Stimulated activated CD8-positive, alpha-beta memory T cell treated with anti-CD3 and anti-CD28 coated beads, Interleukin-2, amount 100 ng/mL, for 1 hour (primary cell): ENCODE measurements at regions not wholly inside any gene's neighbourhood (a gene's known extent, or its start where the extent isn't known, plus 50 kb on each side); places are given as distances from the start of the nearest gene placed in this dataset.

Source experiments
- DNase-seq, 2 donors: peaks; one replicate each; pipeline ENCODE4 v3.0.0-alpha.2; 2020; ENCODE audit warnings: low read depth in 2 of 2

DNA sequence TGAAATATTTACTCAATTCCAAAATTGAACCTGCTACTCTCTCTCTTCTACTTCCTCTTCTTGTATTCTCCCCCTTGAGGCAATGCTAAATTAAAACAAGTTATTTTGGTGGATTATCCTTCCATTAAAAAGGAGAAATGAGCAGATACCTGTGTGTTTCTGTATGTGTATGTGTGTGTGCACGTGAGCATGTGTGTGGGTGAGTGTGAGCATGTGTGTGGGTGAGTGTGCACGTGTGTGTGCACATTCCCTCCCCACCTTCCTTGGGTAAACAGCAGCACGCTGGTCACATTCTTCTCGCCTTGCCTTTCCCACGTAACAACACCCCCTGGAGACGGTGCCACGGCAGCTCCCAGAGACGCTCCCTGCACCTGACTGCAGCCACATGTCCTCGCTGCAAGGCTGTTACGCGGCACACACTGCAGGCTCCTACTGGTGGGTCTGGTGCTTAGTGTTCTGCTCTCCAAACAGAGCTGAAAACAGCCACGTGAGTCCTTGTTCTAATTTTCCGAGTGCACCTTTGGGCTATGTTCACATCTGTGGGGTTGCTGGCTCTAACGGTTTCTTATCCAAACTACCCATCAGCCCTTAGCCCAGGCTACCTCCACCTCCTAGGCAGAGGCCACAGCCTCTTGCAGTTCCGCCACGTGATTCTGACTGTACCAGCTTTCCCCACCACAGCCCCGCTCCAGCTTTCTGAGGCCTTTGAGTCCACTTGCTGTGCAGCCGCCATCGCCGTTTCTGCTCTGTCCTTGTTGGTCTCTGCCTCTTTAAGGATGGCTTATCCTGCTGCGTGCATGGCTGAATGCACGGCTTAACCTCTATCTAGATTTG is 123.4 kb downstream of the CTTN start:
- DNase-seq = no peak

DNA sequence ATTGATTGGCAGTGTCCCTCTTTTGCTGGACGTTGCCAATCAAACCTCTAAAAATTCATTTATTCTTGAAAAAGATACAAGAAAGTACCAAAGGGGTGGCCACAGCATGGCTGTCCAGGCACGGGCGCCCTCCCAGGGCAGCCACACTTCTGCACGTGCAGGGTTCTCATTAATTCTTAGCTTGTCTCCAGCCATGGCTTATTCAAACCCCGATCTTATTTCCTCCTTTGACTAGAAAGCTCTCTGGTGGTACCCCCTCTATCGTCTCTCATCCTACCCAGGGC is 123.9 kb downstream of the CTTN start:
- no peak for DNase-seq

DNA sequence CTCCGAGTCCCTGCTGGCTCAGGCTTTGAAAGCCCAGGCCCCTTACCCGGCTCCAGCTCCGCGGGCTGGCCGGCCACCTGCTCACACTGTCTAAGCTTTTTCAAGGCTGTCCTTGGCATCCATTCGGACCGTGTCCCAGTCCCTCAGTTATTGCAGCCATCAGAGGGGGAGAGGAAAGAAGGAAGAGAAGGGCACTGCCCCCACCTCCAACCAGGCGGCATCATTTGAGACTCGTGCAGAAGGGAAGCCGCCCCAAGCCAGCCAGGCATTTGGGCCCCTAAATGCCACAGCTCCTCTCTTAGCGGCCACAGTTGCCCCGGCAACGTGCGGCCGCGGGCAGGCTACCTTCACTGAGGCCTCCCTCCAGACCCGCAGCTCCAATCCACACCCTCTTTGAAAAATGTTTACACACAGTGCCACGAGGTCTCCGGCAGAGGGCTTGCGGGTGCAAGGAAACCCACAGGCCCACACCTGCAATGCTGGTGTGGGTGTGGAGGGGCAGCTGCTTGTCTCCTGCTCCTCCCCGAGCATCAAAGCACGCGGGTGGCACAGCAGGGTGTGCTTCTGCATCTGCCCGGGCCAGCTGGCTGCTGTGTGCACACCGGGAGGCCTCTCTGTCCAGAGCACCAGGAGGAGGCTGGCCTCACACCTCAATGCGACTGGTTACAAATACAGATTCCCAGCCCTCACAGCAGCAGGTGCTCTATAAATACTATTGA is 124.4 kb downstream of the CTTN start:
- no peak for DNase-seq

DNA sequence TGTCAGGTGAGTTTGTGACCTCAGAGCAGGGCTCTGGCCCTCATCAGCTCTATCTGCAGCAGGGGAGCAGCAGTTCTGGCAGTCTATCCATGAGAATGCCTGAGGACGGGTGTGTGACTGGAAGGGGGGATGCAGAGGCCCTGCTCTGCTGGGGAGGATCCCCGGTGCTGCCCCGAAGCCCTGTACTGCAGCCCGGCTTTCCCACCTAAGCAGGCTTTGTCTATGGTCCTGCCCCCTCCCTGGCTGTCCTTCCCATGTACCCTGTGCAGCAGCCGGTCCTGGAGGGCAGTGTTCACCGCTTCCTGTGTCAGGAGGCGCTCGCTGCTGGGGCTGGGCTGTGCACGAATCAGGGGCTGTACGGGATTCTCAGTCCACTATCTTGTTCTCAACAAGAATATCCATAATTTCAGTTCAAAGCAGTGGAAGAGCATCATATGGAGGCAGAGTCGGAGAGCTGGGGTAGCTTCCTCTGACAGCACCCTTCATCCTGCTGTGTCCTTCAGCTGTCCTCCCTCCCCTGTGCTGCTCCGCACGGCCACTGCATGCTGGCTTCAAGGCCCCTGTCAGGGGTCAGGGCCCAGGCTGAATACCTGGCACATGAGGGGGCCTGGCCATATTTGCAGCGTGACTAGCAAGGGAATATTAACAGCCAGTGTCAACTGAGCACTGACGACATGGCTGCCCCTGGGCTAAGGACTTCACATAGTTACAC is 125.2 kb downstream of the CTTN start:
- no peak for DNase-seq

DNA sequence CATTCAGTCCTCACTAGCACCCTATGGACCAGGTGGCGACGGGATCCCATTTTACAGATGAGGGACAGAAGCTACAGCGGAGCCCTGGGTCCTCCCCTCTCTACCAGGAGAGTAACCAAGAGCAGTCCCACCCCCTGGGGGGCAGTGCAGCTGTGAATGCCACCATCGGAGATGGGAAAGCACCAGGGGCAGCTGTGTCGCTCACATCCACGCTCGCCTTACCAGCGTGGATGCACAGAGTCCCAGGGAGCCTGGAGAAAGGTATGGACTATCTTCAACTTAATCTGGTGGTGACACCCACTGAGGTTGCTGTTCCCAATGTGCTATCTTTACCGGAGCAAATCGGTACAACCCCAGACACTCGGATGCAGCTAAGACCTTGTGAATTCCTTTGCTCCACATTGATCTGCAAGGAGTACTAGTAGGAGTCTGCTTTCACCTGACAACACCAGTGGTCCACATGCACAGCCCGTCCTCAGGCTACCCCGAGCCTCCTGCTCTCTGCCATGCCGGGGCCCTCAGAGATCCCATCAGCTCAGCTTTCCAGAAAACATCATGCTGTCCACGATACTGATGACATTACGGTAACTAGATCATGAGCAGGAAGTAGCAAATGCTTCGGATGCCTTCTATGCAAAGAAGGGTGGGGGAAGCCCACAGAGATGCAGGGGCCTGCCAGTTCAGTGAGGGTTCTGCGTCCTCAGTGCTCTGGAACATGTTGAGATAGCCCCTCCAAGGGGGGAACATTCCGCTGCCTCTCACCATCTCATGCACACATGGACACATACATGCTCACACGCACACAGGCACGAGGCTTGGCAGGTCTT is 126.0 kb downstream of the CTTN start:
- no peak for DNase-seq

DNA sequence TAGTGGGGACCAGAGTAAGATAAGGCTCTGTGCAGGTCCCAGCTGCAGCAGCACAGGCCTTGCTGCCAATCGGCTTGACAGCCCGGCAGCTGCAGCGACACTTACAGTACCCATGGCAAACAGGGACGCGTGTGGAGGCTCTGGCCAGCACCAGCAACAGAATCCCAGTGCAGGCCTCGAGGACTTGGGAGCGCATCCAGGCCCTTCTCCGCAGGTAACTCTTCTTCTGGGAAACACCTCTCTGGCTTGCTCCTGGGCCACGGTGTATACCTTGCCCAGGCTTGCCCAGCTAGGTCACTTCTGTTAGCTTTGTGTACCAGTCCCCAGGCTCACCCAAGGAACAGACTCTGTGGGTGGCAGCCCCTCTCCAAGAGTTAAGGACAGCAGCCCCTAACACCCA is 126.7 kb downstream of the CTTN start:
- DNase-seq = no peak

DNA sequence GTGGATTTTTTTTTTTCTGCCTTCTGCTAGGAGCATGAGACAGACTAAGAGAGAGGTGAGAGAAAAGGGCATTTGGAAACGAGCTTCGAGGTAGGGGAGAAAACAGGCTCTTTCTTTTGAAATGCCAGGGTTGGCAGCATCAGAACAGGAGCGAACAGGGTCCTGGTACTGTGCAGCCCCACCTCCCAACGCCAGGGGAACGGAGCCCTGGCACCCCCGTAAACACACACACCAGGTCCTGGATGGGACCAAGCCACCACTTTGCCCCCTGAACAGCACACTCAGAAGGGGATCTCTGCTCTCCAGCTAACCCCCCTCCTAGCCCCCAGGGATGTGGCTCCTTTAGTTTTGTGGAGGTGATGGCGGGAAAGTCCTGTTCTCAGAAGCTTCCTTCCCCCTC is 127.1 kb downstream of the CTTN start:
- no peak for DNase-seq

DNA sequence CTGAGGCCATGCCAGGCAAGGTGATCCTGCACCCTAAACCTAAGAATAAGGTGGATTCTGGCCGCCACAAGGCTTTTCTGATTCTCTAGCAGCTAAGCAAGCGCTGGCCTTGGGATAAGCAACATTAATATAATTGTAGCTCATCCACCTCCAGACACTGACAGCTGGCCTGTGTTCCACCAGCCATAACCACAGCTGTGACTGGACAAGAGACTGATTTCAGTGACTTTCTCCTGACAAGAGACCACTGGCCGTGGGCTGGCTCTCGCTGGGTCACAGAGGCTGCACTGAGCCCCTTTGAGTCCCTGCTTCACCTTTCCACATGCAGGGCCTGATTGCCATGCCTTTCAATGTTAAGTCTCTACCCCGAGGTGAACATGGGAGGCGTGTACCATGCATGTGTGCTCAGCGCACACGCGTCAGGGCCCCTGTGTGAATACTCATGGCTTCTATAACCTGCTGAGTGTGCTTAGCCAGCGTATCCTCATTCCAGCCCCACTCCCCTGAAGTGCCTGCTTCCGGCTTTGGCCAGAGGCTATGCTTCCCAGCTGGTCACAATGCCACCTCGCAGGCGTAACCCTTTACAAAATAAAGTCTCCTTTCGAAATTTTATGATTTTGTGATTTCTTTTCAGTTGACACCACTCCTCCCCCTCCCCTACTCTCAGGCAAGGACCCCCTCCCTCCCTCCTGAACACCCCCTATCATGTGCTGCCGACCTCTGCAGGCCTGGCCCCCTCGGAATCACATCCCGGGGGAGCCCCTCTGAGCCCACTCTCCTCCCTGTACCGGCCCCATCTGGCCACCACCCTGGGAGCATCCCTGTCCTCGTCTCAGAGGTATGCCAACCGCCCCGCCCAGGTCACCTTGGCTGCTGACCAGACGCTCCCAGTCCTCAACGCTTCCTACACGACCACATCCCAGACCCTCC is 128.1 kb downstream of the CTTN start:
- DNase-seq = no peak

DNA sequence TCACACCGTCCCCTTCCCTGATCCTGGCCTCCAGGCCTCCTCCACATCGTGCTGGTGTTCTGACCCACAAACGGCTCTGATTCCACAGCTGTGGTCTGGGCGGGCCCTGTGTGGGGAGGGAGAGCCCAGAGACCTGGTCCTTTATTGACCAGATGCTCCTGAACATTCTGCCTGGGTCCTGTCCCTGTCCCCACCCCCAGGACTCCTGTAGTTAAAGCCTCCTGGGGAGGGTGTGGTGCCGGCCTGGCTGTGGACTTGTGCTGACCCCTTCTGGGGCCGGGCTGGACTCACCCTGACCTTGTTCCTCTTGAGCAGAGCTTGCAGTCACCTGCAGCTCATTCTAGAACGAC is 128.7 kb downstream of the CTTN start:
- DNase-seq = no peak

DNA sequence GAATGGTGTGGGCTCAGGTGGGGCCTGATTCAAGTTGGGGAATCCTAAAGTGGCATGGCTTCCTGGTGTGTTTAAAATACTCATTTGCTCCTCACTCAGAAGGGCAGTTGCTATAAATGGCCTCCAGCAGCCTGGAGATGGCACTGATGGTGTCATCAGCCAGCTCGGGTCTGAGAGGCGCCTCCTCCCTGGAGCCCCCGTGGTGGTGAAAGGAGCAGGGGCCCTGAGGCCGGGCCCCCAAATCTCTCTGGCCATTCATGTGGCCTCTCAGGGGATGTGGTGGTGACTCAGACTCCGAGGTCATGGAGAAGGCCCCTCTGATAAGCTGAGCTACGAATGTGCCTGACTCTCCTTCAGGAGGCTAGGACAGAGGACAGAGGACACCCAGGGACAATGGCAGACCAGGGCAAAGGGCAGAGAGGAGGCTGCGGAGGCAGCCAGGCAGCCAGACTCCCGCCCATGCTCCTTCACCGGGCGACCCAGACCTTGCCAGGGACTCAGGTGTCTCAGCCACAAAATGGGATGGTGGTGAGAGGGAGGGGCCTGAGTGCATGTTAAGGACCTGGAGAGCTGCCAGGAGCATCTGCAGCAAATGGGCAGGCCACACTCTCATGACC is 129.2 kb downstream of the CTTN start:
- no peak for DNase-seq

DNA sequence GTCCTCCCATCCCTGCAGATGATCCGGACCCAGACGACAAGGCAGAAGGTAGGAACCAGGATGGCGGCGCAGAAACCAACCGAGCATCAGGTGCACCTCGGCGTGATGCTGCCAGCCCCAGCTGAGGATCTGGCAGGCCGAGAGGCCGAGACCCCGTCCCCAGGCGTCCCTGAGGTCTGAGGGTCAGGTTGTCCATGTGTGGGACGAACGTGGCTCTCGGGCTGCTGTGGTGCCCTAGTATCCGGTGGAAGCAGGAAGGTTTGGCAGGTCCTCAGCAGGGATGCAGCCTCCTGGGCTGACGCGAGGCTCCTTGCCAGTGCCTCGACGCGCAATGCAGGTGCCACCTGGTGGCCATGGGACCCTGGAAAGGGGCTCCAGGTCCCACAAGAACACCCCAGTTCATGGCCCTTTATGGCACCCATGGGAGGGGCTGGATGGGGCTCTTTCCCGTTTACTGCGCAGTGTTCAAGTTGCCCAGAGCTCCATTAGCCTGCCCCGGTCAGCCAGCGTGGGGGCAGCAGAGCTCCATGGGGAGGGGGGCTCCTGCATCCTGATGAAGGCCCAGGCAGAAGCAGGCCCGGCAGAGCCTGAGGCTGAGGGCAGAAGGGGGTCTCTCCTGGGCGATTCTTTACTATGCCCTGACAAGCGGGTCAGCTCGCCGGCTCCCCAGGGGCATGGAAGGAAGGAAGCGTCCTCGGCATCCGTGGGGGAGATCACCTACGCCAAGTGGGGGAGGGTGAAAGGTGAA is 129.9 kb downstream of the CTTN start:
- no peak for DNase-seq

DNA sequence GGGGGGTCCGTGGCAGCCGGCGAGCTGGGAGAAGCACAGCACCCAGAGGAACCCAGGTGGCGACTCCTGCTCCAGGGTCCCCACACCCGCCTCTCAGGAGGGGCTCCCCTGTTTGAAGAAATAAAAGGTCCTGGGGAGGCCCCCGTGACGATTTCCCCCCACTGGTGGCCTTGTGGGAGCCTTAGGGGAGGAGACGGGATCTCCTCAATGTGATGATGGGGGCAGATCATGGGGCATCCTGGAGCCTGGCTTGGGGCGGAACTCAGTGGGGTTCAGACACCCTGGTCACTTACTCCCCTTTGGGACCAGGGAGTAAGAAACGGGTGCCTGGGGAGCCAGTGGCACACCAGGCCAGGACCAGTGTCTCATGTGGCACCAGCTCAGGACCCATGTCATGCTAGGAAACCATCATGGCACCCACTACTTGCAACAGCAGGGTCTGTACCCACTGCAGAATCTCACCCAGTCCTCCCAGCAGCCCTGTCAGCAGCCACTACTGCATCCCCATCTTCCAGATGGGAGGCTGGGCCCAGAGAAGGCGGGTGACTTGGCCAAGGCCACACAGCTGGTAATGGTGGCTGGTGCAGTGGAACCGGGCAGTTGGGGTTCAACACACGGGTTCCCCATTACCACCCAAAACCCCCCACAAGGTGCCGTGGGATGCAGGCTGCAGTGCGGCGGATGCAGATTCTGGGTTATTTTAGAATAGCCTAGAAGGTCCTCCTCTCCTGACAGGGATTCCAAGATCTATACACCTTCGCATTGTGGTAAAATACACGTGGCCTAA is 130.7 kb downstream of the CTTN start:
- DNase-seq = no peak

DNA sequence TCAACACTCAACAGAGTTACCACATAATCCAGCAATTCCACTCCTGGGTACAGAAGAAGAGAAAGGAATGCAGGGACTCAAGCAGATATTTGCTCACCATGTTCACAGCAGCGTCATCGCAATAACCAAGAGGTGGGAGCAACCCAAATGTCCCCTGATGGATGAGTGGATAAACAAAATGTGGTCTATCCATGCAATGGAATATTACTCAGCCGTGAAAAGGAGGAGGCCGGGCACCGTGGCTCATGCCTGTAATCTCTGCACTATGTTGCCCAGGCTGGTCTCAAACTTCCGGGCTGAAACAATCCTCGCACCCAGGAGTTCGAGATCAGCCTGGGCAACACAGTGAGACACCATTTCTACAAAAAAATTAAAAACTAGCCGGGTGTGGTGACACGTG is 131.7 kb downstream of the CTTN start:
- DNase-seq = no peak

DNA sequence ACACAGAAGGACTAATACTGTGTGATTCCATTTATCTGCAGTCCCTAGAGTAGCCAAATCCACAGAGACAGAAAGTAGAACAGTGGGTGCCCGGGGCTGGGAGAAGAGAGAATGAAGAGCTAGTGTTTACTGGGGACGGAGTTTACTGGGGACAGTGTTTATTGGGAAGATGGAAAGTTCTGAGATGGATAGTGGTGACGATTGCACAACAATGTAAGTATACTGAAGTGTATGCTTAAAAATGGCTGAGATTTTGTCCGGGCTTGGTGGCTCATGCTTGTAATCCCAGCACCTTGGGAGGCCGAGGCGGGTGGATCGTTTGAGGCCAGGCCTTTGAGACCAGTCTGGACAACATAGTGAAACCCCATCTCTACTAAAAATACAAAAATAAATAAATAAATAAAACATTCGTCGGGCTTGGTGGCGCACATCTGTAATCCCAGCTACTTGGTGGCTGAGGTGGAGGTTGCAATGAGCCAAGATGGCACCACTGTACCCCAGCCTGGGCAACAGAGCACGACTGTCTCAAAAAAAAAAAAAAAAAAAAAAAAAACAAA is 132.4 kb downstream of the CTTN start:
- DNase-seq = no peak

DNA sequence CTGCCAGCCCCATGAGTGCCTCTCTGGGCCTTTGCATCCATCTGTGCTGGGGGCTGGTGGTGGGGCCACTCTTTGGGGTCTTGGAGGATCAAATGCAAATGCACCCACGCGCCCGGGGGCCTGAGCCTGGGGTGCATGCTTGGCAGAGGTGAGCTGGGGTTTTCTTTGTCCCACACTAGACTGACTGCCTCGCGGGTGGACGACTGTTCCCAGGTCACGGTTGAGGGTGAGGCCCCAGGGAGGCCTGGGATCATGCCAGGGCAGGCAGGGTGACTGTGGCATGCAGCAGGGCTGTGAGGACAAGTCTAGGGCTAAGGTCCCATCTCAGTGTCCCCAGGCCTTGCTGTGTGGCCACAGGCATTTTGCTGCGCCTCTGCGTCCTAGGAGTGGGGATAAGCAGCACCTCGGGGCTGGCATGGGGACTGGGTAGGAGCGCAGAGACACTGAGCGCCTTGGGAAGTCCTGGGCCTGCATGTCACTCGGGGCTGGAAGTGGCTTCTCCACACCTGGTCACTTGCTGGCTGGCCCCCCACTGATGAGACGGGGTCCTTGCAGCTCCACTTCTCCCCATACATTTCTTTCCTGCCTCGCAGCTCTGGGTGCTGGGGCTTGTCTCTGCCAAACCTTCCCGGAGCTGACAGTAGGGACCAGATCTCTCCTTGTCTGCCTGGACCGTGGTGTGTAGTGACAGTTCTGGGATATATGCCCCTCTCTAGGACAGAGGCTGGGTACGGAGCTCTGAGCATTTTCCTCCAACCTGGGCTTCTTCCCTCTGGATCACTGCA is 133.1 kb downstream of the CTTN start:
- no peak for DNase-seq

DNA sequence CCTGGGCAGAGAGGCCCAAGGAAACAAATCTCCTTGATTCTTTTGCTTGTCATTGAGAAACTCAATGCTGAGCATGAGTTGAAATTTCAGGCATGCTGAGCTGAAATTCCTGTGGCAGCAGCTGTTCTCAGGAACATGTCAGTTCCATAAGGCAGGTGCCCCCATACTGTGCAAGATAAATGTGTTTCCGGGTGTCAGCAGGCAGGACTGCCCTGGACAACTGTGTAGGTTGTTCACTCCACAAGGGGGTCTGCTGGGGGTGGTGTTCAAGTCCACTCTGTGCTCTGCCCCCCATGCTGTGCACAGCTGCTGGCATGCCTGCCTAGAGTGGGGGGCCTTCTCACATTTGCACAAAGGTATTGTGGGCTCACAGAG is 133.7 kb downstream of the CTTN start:
- DNase-seq = no peak

DNA sequence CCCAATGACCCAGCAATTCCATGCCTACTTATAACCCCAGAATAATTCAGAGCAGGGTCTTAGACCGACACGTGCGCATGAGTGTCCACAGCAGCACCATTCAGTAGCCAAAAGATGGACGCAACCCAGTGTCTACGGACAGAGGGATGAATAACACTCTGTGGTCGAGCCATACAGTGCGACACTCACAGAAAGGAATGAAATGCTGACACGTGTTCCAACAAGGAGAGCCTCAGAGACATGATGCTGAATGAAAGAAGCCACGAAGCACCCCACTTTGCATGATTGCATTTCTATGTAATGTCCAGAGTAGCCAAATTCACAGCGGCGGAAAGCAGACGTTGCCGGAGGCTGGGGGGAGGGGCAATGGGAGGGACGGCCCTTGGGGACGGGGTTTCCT is 134.4 kb downstream of the CTTN start:
- DNase-seq = no peak
